DMS114 treated with DMSO at 0.1 percent for 48 hours (cell line): ENCODE measurements at regions not wholly inside any gene's neighbourhood (a gene's known extent, or its start where the extent isn't known, plus 50 kb on each side); places are given as distances from the start of the nearest gene placed in this dataset.
"Not testable (repeated sequence)": the region's sequence is repeated elsewhere in the genome, so short reads cannot be mapped to it uniquely, and the experiment has no call there.

ENCODE experiments used
- DNase-seq: peaks from one replicate; lab custom pipeline; 2025; ENCODE audit not compliant: unreplicated experiment; lab: John Stamatoyannopoulos, UW

GRCh38 chr1:14371771-14372497 is 226.6 kb upstream of the KAZN start:
- no peak for DNase-seq

GRCh38 chr1:14372526-14372925 is 226.0 kb upstream of the KAZN start:
- DNase-seq: no peak

- no peak for DNase-seq
These were observed 225.3 kb upstream of the KAZN start for GRCh38 chr1:14373081-14373758.

GRCh38 chr1:14375226-14375625 is 223.3 kb upstream of the KAZN start:
- DNase-seq: no peak

- DNase-seq: no peak
These were observed 221.1 kb upstream of the KAZN start for GRCh38 chr1:14377386-14377785.

- DNase-seq: no peak
These were observed 218.1 kb upstream of the KAZN start for GRCh38 chr1:14380408-14380807.

- no peak for DNase-seq
These were observed 207.7 kb upstream of the KAZN start for GRCh38 chr1:14390816-14391215.

- DNase-seq: no peak
These were observed 206.2 kb upstream of the KAZN start for GRCh38 chr1:14392161-14392858.

- no peak for DNase-seq
These were observed 205.6 kb upstream of the KAZN start for GRCh38 chr1:14392859-14393365.

GRCh38 chr1:14396100-14396499 is 202.4 kb upstream of the KAZN start:
- no peak for DNase-seq

- DNase-seq: no peak
These were observed 194.4 kb upstream of the KAZN start for GRCh38 chr1:14403961-14404645.

- DNase-seq: no peak
These were observed 193.6 kb upstream of the KAZN start for GRCh38 chr1:14404862-14405301.

- DNase-seq: no peak
These were observed 186.2 kb upstream of the KAZN start for GRCh38 chr1:14412235-14412634.

- DNase-seq: no peak
These were observed 184.5 kb upstream of the KAZN start for GRCh38 chr1:14413819-14414490.

- no peak for DNase-seq
These were observed 183.1 kb upstream of the KAZN start for GRCh38 chr1:14415396-14415795.

GRCh38 chr1:14419778-14420218 is 178.7 kb upstream of the KAZN start:
- DNase-seq: not testable (repeated sequence)

GRCh38 chr1:14420686-14421085 is 177.8 kb upstream of the KAZN start:
- no peak for DNase-seq

- no peak for DNase-seq
These were observed 177.0 kb upstream of the KAZN start for GRCh38 chr1:14421295-14421976.

GRCh38 chr1:14421977-14422609 is 176.4 kb upstream of the KAZN start:
- DNase-seq: no peak
